Astrocyte (in vitro differentiated cells and primary cell): ENCODE measurements at regions not wholly inside any gene's neighbourhood (a gene's known extent, or its start where the extent isn't known, plus 50 kb on each side); places are given as distances from the start of the nearest gene placed in this dataset.

Experiments used
- CTCF ChIP-seq: IDR thresholded peaks from 2 replicates; pipeline ENCODE4 v1.5.1; 2011; ENCODE audit warnings: low read depth, mild to moderate bottlenecking, inconsistent platforms, low read length, moderate library complexity; ENCODE audit not compliant: insufficient read depth
- EZH2 ChIP-seq: IDR thresholded peaks from 2 replicates; pipeline ENCODE4 v1.6.1; 2012; ENCODE audit warnings: mild to moderate bottlenecking, low read length, inconsistent platforms; ENCODE audit not compliant: insufficient read depth

DNA sequence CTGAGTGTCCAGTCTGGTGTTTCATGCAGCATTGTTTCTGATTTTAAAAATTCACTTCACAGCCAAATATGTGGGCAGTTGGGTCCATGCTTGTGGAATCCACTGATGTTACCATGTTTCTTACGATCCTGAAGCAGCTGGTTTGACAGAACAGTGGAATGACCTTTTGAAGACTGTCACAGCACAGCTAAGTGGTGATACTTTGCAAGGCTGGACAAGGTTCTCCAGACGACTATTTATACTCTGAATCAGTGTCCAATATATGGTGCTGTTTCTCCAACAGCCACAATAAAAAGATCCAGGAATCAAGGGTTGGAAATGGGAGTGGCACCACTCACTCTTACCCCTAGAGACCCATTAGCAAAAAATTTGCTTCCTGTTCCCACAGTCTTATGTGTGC is 577.4 kb upstream of the RAB6C start:
- TF ChIP-seq CTCF (no peak), EZH2 (no peak)
